SJSA1 (cell line): ENCODE measurements at regions not wholly inside any gene's neighbourhood (a gene's known extent, or its start where the extent isn't known, plus 50 kb on each side); places are given as distances from the start of the nearest gene placed in this dataset.

Source experiments
- DNase-seq, 2 experiments: peaks; one replicate each; pipeline ENCODE4 v3.0.0-alpha.2; 2015 to 2020; ENCODE audit warnings: low spot score in 2 of 2, low read depth in 1 of 2
- H3K27ac ChIP-seq: fragments of 250-450 bp; sonication (Bioruptor Pico); 2 replicates; pipeline ENCODE4 v1.5.1; 2020; ENCODE audit warnings: mild to moderate bottlenecking, moderate library complexity
- H3K27me3 ChIP-seq: fragments of 250-450 bp; sonication (Bioruptor Pico); replicated peaks from 2 replicates; pipeline ENCODE4 v1.5.1; 2020; ENCODE audit warnings: mild to moderate bottlenecking, moderate library complexity
- H3K36me3 ChIP-seq: fragments of 250-450 bp; sonication (Bioruptor Pico); 2 replicates; pipeline ENCODE4 v1.5.1; 2020; ENCODE audit warnings: mild to moderate bottlenecking
- H3K4me1 ChIP-seq: fragments of 250-450 bp; sonication (Bioruptor Pico); replicated peaks from 2 replicates; pipeline ENCODE4 v1.6.1; 2021; ENCODE audit warnings: mild to moderate bottlenecking
- H3K4me3 ChIP-seq: fragments of 250-450 bp; sonication (Bioruptor Pico); 2 replicates; pipeline ENCODE4 v1.5.1; 2020; ENCODE audit warnings: mild to moderate bottlenecking
- H3K9me3 ChIP-seq: fragments of 250-450 bp; sonication (Bioruptor Pico); replicated peaks from 2 replicates; pipeline ENCODE4 v1.5.1; 2020; ENCODE audit warnings: mild to moderate bottlenecking

DNA sequence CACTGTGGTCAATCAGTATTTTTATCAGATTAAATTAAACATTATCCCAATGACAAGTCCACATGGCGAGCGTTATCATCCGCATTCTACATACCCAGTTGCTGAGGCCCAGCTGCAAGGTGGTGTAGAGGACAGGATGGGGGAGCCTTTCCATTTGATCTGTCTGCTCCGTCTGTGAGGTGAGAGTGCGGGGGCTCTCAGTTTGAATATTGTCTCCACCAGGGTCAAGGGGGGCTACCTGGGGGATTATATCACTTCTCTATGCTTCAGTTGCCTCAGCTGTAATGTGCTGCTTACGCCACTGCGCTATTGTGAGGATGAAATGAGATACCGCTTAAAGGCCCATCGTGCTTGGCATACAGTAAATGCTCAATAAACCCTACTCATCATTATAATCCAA, 1106.0 kb downstream of the BCL11B start:
- Histone ChIP-seq H3K4me1 (no peaks in the 10 kb centered on the region), H3K4me3 (no peak overlapping the region), H3K27me3 (no peaks in the 10 kb centered on the region), H3K36me3 (no peaks in the 10 kb centered on the region), H3K27ac (no peak overlapping the region), H3K9me3 (no peaks in the 10 kb centered on the region)
- DNase-seq, result no peak

DNA sequence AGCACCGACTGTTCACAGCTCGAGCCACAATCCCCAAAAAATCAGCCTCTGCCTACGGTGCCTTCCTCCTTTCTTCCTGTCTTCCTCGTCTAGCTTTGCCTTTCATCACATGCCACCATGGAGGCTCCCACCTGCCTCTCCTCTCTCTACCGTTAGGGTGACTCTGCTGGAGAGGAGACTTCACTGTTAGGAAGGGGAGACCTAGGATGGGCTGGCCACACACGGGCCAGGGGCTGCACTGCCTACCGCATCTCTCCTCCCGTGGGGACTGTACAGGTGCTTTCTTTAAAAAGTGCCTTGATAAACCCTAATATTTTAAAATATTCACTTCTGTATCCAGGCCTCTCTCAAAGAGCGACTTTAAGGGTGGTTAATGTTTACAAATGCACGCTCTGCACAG, 1104.7 kb downstream of the BCL11B start:
- no peaks in the 10 kb centered on the region for H3K4me1 ChIP-seq
- no peak for DNase-seq

GRCh38 chr14:98167705-98168104, 1104.3 kb downstream of the BCL11B start:
- Histone ChIP-seq H3K9me3 (no peaks in the 10 kb centered on the region), H3K27ac (no peak overlapping the region), H3K27me3 (no peaks in the 10 kb centered on the region), H3K4me1 (no peaks in the 10 kb centered on the region), H3K36me3 (no peaks in the 10 kb centered on the region), H3K4me3 (no peak overlapping the region)
- DNase-seq, result no peak

More for the DNA sequence above, 1104.7 kb downstream of the BCL11B start:
- Histone ChIP-seq H3K27me3 (no peaks in the 10 kb centered on the region), H3K4me3 (no peak overlapping the region), H3K9me3 (no peaks in the 10 kb centered on the region), H3K36me3 (no peaks in the 10 kb centered on the region), H3K27ac (no peak overlapping the region)

GRCh38 chr14:98168211-98168985, 1103.6 kb downstream of the BCL11B start:
- no peaks in the 10 kb centered on the region for H3K9me3 ChIP-seq
- no peaks in the 10 kb centered on the region for H3K27me3 ChIP-seq
- no peak overlapping the region for H3K4me3 ChIP-seq
- H3K4me1 ChIP-seq, result no peaks in the 10 kb centered on the region
- H3K36me3 ChIP-seq, result no peaks in the 10 kb centered on the region
- DNase-seq, result no peak
- no peak overlapping the region for H3K27ac ChIP-seq

DNA sequence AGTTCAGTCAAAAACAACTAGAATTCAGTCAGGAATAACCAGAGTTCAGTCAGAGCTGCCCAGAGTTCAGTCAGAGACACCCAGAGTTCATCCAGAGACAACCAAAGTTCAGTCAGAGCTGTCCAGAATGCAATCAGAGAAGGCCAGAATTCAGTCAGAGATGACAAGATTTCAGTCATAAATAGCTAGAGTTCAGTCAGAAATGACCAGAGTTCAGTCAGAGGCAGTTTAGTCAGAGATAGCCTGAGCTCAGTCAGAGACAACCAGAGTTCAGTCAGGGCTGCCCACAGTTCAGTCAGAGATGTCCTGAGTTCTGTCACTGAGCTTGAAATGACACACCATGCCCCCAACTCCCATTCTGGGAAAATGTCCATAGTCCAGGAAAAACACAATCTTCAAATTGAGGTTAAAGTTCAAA, 1102.8 kb downstream of the BCL11B start:
- H3K27ac ChIP-seq, result no peak overlapping the region
- no peak for DNase-seq
- no peaks in the 10 kb centered on the region for H3K36me3 ChIP-seq
- no peaks in the 10 kb centered on the region for H3K4me1 ChIP-seq
- no peaks in the 10 kb centered on the region for H3K27me3 ChIP-seq
- H3K9me3 ChIP-seq, result no peaks in the 10 kb centered on the region
- H3K4me3 ChIP-seq, result no peak overlapping the region

DNA sequence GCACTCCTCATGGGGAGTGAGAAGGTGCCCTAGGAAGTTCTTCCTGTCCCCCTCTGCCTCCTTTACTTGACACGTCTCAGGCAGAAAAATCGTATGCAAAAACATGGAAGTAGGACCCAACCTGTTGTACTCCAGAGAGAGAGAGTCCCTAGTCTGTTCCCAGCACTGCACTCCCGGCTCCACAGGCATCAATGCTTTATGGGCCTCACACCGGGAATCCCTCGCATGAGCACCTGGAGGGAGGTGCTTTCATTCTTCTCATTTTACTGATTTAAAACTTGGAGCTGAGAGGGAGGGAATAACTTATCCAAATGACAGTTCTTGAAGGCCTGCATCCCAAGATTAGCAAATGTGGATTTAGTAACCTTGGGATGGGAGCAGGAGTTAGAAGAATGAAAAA, 1101.4 kb downstream of the BCL11B start:
- no peaks in the 10 kb centered on the region for H3K36me3 ChIP-seq
- H3K9me3 ChIP-seq, result no peaks in the 10 kb centered on the region
- H3K4me3 ChIP-seq, result no peak overlapping the region
- H3K27me3 ChIP-seq, result no peaks in the 10 kb centered on the region
- H3K4me1 ChIP-seq, result no peaks in the 10 kb centered on the region
- no peak overlapping the region for H3K27ac ChIP-seq
- DNase-seq, result no peak

DNA sequence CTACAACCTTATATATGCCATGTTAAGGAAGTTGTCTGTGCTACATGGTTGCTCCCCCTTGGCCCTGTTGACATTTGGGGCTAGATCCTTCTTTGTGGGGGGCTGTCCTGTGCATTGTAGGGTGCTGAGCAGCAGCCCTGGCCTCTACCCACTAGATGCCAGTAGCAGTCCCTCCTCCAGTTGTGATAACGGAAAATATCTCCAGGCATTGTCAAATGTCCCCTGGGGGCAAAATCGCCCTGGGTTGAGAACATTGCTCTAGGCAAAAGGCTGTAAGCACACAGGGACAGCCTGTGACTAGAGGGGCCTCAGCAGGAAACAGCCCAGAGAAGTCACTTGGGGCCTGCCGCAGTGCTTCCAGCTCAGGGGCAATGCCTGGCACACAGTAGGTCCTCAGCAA, 1100.3 kb downstream of the BCL11B start:
- H3K36me3 ChIP-seq, result no peaks in the 10 kb centered on the region
- no peak for DNase-seq
- no peaks in the 10 kb centered on the region for H3K27me3 ChIP-seq
- H3K9me3 ChIP-seq, result no peaks in the 10 kb centered on the region
- no peak overlapping the region for H3K27ac ChIP-seq
- no peak overlapping the region for H3K4me3 ChIP-seq
- H3K4me1 ChIP-seq, result no peaks in the 10 kb centered on the region

DNA sequence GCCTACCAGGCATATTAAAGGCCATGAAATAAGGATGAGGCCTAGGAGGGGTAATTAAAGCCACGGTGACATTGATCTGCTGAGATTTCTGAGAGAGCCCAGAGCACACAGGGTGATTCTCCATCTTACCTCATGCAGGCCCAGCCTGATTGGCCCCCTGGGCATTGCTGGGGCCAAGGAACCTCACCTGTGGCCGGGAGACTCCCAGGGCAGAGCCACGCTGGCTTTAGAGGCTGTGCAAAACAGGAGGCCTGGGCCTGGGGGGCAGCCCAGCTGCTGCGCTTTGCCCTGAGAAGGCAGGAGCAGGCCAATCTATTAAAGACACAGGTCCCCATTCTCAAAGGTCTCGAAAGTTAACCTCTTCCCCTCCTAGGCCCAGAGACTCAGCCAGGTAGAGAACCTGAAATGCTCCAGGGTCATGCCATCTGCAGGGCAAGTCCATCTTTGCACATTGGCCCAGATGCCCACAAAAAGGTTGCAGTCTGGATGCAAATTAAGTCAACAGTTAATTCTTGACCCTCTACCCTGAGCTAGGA, 1099.7 kb downstream of the BCL11B start:
- Histone ChIP-seq H3K4me1 (no peaks in the 10 kb centered on the region), H3K27ac (no peak overlapping the region), H3K4me3 (no peak overlapping the region), H3K36me3 (no peaks in the 10 kb centered on the region), H3K9me3 (no peaks in the 10 kb centered on the region), H3K27me3 (no peaks in the 10 kb centered on the region)
- DNase-seq, result no peak

- no peak for DNase-seq
Observed at GRCh38 chr14:98173305-98173704, 1098.7 kb downstream of the BCL11B start.

GRCh38 chr14:98174041-98174440, 1098.0 kb downstream of the BCL11B start:
- no peaks in the 10 kb centered on the region for H3K36me3 ChIP-seq
- DNase-seq, result no peak
- no peaks in the 10 kb centered on the region for H3K4me1 ChIP-seq
- no peaks in the 10 kb centered on the region for H3K27me3 ChIP-seq
- H3K9me3 ChIP-seq, result no peaks in the 10 kb centered on the region
- no peak overlapping the region for H3K4me3 ChIP-seq
- H3K27ac ChIP-seq, result no peak overlapping the region

More at GRCh38 chr14:98173305-98173704, 1098.7 kb downstream of the BCL11B start:
- no peak overlapping the region for H3K4me3 ChIP-seq
- H3K27ac ChIP-seq, result no peak overlapping the region
- H3K27me3 ChIP-seq, result no peaks in the 10 kb centered on the region
- no peaks in the 10 kb centered on the region for H3K4me1 ChIP-seq
- H3K9me3 ChIP-seq, result no peaks in the 10 kb centered on the region
- H3K36me3 ChIP-seq, result no peaks in the 10 kb centered on the region

DNA sequence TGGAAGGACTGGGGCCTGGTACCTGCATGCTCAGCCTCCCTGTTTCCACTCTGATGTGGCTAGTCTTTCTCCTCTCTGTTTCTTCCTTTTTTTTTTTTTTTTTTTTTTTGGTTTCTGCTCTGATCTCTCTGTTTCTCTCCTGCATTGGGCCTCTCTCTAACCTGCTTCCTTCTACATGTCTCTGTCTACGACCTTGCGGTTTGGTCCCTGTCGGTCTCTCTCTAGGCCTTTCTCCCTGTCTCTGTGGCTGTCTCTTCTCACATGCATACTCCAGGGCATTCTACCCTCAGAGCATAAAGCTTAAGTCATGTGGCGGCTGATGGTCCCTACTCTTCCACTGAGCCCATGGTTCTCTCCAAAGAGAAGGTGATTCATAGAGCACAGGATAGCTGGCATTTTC, 1096.6 kb downstream of the BCL11B start:
- Histone ChIP-seq H3K27me3 (no peaks in the 10 kb centered on the region), H3K9me3 (no peaks in the 10 kb centered on the region), H3K4me3 (no peak overlapping the region), H3K36me3 (no peaks in the 10 kb centered on the region), H3K27ac (no peak overlapping the region), H3K4me1 (no peaks in the 10 kb centered on the region)
- no peak for DNase-seq

DNA sequence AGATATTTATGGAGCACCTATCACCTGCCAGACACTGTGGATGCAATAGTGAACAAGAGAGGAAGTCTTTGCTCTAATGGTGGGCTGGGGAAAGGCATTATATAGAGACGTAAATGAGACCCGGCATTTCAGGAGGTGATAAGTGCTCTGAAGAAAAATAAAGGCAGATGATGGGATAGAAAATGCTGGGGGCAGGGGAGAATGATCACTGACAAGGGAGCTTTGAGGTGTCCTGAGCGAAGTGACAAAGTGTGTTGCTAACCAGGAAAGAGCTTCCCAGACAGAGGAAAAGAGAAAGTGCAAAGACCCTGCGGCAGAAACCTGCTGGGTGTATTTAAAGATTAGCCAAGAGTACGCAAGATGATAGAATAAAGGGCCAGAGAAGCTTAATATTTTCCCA, 1096.1 kb downstream of the BCL11B start:
- Histone ChIP-seq H3K9me3 (no peaks in the 10 kb centered on the region), H3K27me3 (no peaks in the 10 kb centered on the region), H3K4me3 (no peak overlapping the region), H3K27ac (no peak overlapping the region), H3K4me1 (no peaks in the 10 kb centered on the region), H3K36me3 (no peaks in the 10 kb centered on the region)
- no peak for DNase-seq

DNA sequence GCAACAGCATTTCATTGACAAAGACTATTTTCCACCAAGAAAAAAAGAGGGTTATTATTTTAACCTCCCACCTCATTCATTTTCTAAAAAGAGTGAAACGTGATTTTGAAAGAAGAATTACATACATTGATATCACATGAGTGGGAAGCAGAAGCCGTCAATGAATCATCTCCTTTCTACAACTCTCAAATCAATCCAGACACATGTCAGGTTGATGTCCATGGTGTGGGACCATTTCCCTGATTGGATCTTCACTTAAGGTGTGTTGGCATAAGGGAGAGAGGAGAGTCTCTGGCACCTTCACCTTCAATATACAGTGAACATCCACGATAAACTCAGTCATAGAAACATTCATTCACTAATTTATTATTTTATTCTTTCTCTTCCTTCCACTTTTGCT, 1095.1 kb downstream of the BCL11B start:
- no peak overlapping the region for H3K27ac ChIP-seq
- DNase-seq, result no peak
- H3K4me1 ChIP-seq, result no peaks in the 10 kb centered on the region
- no peaks in the 10 kb centered on the region for H3K27me3 ChIP-seq
- no peaks in the 10 kb centered on the region for H3K9me3 ChIP-seq
- H3K4me3 ChIP-seq, result no peak overlapping the region
- no peaks in the 10 kb centered on the region for H3K36me3 ChIP-seq

DNA sequence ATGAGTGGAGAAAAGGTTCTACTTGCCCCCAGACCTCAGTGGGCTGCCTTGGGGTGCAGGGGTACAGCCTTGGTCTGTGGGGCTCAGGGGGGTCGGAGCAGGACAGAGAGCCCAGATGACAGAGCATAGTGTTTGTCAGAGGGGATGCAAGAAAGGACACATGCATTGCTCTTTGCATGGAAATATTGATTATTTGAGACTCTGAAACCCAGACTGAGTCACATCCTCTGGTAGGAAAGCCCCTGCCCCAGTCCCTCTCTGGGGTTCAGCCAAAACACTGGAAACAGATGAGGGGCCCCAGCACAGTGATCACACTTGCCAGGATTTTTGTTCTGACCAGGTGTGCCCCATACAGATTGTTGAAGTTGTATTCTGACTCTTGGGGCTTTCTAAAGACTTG, 1094.4 kb downstream of the BCL11B start:
- Histone ChIP-seq H3K4me1 (no peaks in the 10 kb centered on the region), H3K27ac (no peak overlapping the region), H3K36me3 (no peaks in the 10 kb centered on the region), H3K4me3 (no peak overlapping the region), H3K27me3 (no peaks in the 10 kb centered on the region), H3K9me3 (no peaks in the 10 kb centered on the region)
- DNase-seq, result no peak

- no peaks in the 10 kb centered on the region for H3K27me3 ChIP-seq
- H3K27ac ChIP-seq, result no peak overlapping the region
- H3K4me1 ChIP-seq, result no peaks in the 10 kb centered on the region
- H3K9me3 ChIP-seq, result no peaks in the 10 kb centered on the region
- no peak overlapping the region for H3K4me3 ChIP-seq
- no peak for DNase-seq
- no peaks in the 10 kb centered on the region for H3K36me3 ChIP-seq
Observed at GRCh38 chr14:98181241-98181640, 1090.8 kb downstream of the BCL11B start.
